ENCODE measurements at regions not wholly inside any gene's neighbourhood (a gene's known extent, or its start where the extent isn't known, plus 50 kb on each side); places are given as distances from the start of the nearest gene placed in this dataset.

- FAIRE-seq: no peak
These were observed 104.4 kb upstream of the DCAF8L1 start for GRCh38 chrX:28085653-28086052.

DNA sequence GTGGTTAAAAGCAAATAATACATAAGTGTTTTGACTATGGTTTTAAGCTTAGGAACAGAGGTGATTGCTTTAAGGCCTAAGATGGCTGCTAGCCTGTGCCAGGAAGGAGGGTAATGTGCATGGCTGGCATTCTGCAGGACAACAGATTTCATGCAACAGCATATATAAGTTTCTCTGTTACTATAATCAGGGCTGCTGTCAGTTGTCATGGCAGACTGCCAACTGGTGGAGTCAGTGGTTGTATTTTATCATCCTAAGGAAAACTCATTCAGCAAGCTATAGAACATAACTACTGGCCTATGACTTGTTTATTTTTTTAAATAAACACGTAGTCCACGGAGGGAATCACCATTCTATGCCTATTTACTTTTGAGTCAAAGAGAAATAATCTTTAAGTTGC, 77.7 kb upstream of the DCAF8L1 start:
- no peak for FAIRE-seq
- no peak for DNase-seq (ENCODE audit: extremely low spot score, insufficient read length, low read depth)

More at GRCh38 chrX:28085653-28086052, 104.4 kb upstream of the DCAF8L1 start:
- no peak for DNase-seq (ENCODE audit: extremely low spot score, insufficient read length, low read depth)

DNA sequence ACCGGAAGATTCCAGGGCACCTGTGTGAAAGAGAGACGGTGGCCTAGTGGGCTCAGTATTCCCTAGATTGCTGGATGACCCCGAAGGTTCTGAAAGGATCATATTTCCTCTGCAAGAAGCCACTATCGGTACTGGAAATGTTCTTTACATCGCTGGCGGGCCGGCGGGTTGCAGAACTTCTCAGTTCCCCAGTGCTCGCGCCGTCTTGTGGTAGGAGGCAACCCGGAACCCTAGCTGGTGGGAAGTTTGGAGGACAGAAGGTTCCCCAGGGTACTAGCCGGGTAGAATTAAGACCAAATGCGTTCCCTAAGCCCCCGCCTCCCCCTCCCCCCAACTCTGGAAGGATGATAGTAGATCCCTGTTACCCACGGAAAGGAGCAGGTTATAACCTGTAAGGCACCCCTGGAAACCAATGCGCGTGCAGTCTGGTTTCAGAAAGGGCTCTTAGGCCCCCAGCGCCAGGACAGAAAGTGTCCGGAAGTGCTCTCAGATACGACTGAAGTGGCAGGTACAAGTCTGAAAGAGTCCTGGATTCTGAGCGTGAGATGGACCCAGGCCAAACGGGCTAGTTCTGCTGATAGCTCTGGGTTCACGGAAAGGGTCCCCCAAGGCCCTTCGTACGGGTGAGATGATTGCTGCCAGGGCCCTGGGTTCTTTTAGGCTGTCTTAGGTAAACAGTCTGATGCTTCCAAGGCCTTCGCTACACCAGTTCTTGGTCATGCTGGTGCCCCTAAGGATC, 61.7 kb upstream of the DCAF8L1 start:
- DNase-seq (ENCODE audit: extremely low spot score, insufficient read length, low read depth): no peak
- no peak for FAIRE-seq

DNA sequence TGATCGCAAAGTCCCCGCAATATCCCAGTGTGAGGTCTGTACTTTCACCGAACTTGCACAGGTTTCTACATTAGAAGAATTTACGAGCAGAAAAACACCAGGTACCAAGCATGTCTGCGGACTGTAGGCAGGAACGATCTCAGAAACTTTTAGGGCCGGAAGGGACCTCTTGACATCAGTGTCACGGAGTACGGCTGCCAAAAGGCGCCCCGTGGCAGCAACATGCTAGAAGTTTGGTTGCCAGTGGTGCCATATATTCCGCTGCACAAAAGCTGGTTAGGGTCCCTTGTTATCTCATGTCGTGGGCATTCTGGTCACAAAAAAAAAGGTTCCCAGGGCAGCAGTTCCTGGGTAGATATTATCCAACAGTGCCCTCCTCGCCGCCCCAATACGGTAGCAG, 61.0 kb upstream of the DCAF8L1 start:
- no peak for DNase-seq (ENCODE audit: extremely low spot score, insufficient read length, low read depth)
- no peak for FAIRE-seq

GRCh38 chrX:28039258-28039657, 58.0 kb upstream of the DCAF8L1 start:
- DNase-seq (ENCODE audit: extremely low spot score, insufficient read length, low read depth): no peak
- FAIRE-seq: no peak

All from GM18507 (cell line).